Lung (tissue), 11 donors: ENCODE measurements at regions not wholly inside any gene's neighbourhood (a gene's known extent, or its start where the extent isn't known, plus 50 kb on each side); places are given as distances from the start of the nearest gene placed in this dataset.

ENCODE experiments used
- ATAC-seq: fragments of 200-7000 bp; cut with Tn5 transposase; one replicate; pipeline ENCODE4 v1.9.1; 2020; ENCODE audit warnings: moderate number of reproducible peaks; ENCODE audit not compliant: insufficient read depth, low FRiP score
- DNase-seq, 3 donors: peaks; one replicate each; pipeline ENCODE4 v3.0.0-alpha.2; 2013 to 2017
- H3K27ac ChIP-seq, 2 donors: one replicate each; pipeline ENCODE4 v1.5.1; 2013; ENCODE audit warnings: mild to moderate bottlenecking in 2 of 2, moderate library complexity in 2 of 2, control low read depth in 1 of 2, inconsistent platforms in 1 of 2, low read depth in 1 of 2, low read length in 1 of 2
- H3K27me3 ChIP-seq, 3 donors: one replicate each; pipeline ENCODE4 v1.5.1; 2013; ENCODE audit warnings: low read length in 2 of 3; ENCODE audit not compliant: control insufficient read depth in 3 of 3, insufficient read depth in 3 of 3
- H3K36me3 ChIP-seq, 4 donors: one replicate each; pipeline ENCODE4 v1.5.1; 2013; ENCODE audit warnings: low read length in 4 of 4, mild to moderate bottlenecking in 1 of 4, moderate library complexity in 1 of 4; ENCODE audit not compliant: control insufficient read depth in 4 of 4, insufficient read depth in 4 of 4
- H3K4me1 ChIP-seq, 5 donors: one replicate each; pipeline ENCODE4 v1.5.1; 2013; ENCODE audit warnings: low read length in 5 of 5, mild to moderate bottlenecking in 2 of 5, moderate library complexity in 1 of 5; ENCODE audit not compliant: control insufficient read depth in 5 of 5, insufficient read depth in 5 of 5
- H3K4me3 ChIP-seq: one replicate; pipeline ENCODE4 v1.5.1; 2013; ENCODE audit warnings: mild to moderate bottlenecking, control low read depth, moderate library complexity
- H3K9ac ChIP-seq, 2 donors: one replicate each; pipeline ENCODE4 v1.5.1; 2013; ENCODE audit warnings: low read length in 2 of 2, control low read depth in 1 of 2; ENCODE audit not compliant: insufficient read depth in 1 of 2
- H3K9me3 ChIP-seq, 4 donors: one replicate each; pipeline ENCODE4 v1.5.1; 2013; ENCODE audit warnings: low read length in 3 of 4, mild to moderate bottlenecking in 1 of 4, moderate library complexity in 1 of 4; ENCODE audit not compliant: control insufficient read depth in 4 of 4, insufficient read depth in 3 of 4
- CTCF ChIP-seq: IDR thresholded peaks from 2 replicates; pipeline ENCODE4 v1.5.1; 2012; ENCODE audit warnings: mild to moderate bottlenecking; ENCODE audit errors: control extremely low read depth, extremely low read depth
- WGBS, 2 donors: extraction: QIAGEN DNeasy Blood & Tissue Kit; methylation state at CpG; one replicate each; pipeline ENCODE4 v1.1.7; 2013; 5-methylcytosine and 5-hydroxymethylcytosine counted together
- donor health status: control.
- donor health status: control.
- donor health status: Bipolar disorder and iron deficiency.
- donor health status: healthy.
- donor health status: DM: yes; HTN: yes; CAD: no.

- no peak overlapping the region for H3K9ac ChIP-seq
- no peak overlapping the region for H3K4me3 ChIP-seq
- WGBS, 2 donors: 68 to 71% methylated on average over 3 of the region's 3 CpGs
- no peaks in the 10 kb centered on the region for H3K36me3 ChIP-seq
- DNase-seq (no peak), ATAC-seq (no peak)
- H3K27me3 ChIP-seq: no peaks in the 10 kb centered on the region
- no peak overlapping the region for H3K27ac ChIP-seq
- no peak for TF ChIP-seq CTCF
- peaks cover 0 to 2% (median 0%) of the 10 kb centered on the region in 4 donors for H3K9me3 ChIP-seq
- H3K4me1 ChIP-seq: peaks cover 0 to 10% (median 0%) of the 10 kb centered on the region in 5 donors
Measured at GRCh38 chr10:24156686-24157085, 52.3 kb upstream of the KIAA1217 start.

- no peak overlapping the region for H3K27ac ChIP-seq
- H3K9me3 ChIP-seq: peaks cover 0 to 3% (median 1%) of the 10 kb centered on the region in 4 donors
- no peaks in the 10 kb centered on the region for H3K27me3 ChIP-seq
- H3K4me3 ChIP-seq: no peak overlapping the region
- ATAC-seq (no peak), DNase-seq (no peak)
- H3K4me1 ChIP-seq: peaks cover 0 to 4% (median 0%) of the 10 kb centered on the region in 5 donors
- H3K36me3 ChIP-seq: no peaks in the 10 kb centered on the region
- no peak overlapping the region for H3K9ac ChIP-seq
- TF ChIP-seq CTCF: no peak
Measured at GRCh38 chr10:24157567-24157966, 51.4 kb upstream of the KIAA1217 start.
